ENCODE measurements at regions not wholly inside any gene's neighbourhood (a gene's known extent, or its start where the extent isn't known, plus 50 kb on each side); places are given as distances from the start of the nearest gene placed in this dataset.

- Histone ChIP-seq H3K4me2 (replicated peaks; ENCODE audit: low read depth, low read length, poor library complexity, severe bottlenecking) (no peak overlapping the region), H3K9ac (ENCODE audit: low read length) (no peak overlapping the region), H3K79me2 (ENCODE audit: control insufficient read depth, insufficient read depth, low read length) (no peaks in the 10 kb centered on the region), H3K9me3 (ENCODE audit: control extremely low read depth in 1 of 3, control insufficient read depth in 2 of 3, insufficient read depth in 1 of 3, low read length in 2 of 3) (no peaks in the 10 kb centered on the region), H2AFZ (ENCODE audit: insufficient read depth, low read depth, low read length, poor library complexity, severe bottlenecking) (no peak overlapping the region), H3K27me3 (replicated peaks in 1 of 4; ENCODE audit: control extremely low read depth in 1 of 4, control insufficient read depth in 3 of 4, insufficient read depth in 4 of 4, low read length in 3 of 4) (no peaks in the 10 kb centered on the region), H3K4me1 (ENCODE audit: control insufficient read depth in 2 of 2, insufficient read depth in 2 of 2, low read length in 2 of 2) (no peaks in the 10 kb centered on the region), H3K36me3 (replicated peaks in 1 of 2; ENCODE audit: control extremely low read depth in 1 of 2, control insufficient read depth in 1 of 2, extremely low read depth in 1 of 2, insufficient read depth in 2 of 2, low read length in 1 of 2) (no peaks in the 10 kb centered on the region), H4K20me1 (ENCODE audit: control insufficient read depth, insufficient read depth, low read length, poor library complexity, severe bottlenecking) (no peaks in the 10 kb centered on the region), H3K27ac (ENCODE audit: low read length in 2 of 2) (no peak overlapping the region), H3K4me3 (ENCODE audit: control extremely low read depth in 1 of 5, extremely low read depth in 1 of 5, insufficient read depth in 1 of 5, low read depth in 2 of 5, low read length in 4 of 5) (no peak overlapping the region)
- ATAC-seq (ENCODE audit: low read depth): no peak
- no peak for DNase-seq
- intact Hi-C loops (cut with micrococcal nuclease): no loop called here
- no CpG with 5 or more reads among the region's 4 CpGs for WGBS (ENCODE audit: insufficient coverage)
- TF ChIP-seq EZH2 (IDR thresholded peaks at IDR 0.05; ENCODE audit: borderline replicate concordance, insufficient read depth, low read depth, low read length, poor library complexity, severe bottlenecking) (no peak), CTCF (IDR thresholded peaks at IDR 0.05) (no peak)
- CTCF ChIA-PET: no interaction called here
- Mint-ChIP-seq H3K4me3 (no peak overlapping the region), H3K27ac (no peak overlapping the region), H3K9me3 (ENCODE audit: insufficient read depth) (peaks cover 3% of the 10 kb centered on the region), H3K27me3 (no peaks in the 10 kb centered on the region), H3K4me1 (no peaks in the 10 kb centered on the region)
- POLR2A ChIA-PET: no interaction called here
Measured at GRCh38 chr5:87940775-87941174, 327.9 kb downstream of the TMEM161B start.

- no peaks in the 10 kb centered on the region for H3K4me1 ChIP-seq (ENCODE audit: control insufficient read depth in 2 of 2, insufficient read depth in 2 of 2, low read length in 2 of 2)
- Mint-ChIP-seq H3K9me3 (ENCODE audit: insufficient read depth) (peaks cover 8% of the 10 kb centered on the region), H3K27ac (no peak overlapping the region), H3K4me1 (no peaks in the 10 kb centered on the region), H3K27me3 (no peaks in the 10 kb centered on the region), H3K4me3 (no peak overlapping the region)
- intact Hi-C loops (cut with micrococcal nuclease): no loop called here
- H3K27me3 ChIP-seq (replicated peaks in 1 of 4; ENCODE audit: control extremely low read depth in 1 of 4, control insufficient read depth in 3 of 4, insufficient read depth in 4 of 4, low read length in 3 of 4): no peaks in the 10 kb centered on the region
- H3K36me3 ChIP-seq (replicated peaks in 1 of 2; ENCODE audit: control extremely low read depth in 1 of 2, control insufficient read depth in 1 of 2, extremely low read depth in 1 of 2, insufficient read depth in 2 of 2, low read length in 1 of 2): no peaks in the 10 kb centered on the region
- no peak for TF ChIP-seq EZH2 (IDR thresholded peaks at IDR 0.05; ENCODE audit: borderline replicate concordance, insufficient read depth, low read depth, low read length, poor library complexity, severe bottlenecking)
- no peak for TF ChIP-seq CTCF (IDR thresholded peaks at IDR 0.05)
- no peak overlapping the region for H3K4me2 ChIP-seq (replicated peaks; ENCODE audit: low read depth, low read length, poor library complexity, severe bottlenecking)
- no peak for DNase-seq
- no peaks in the 10 kb centered on the region for H4K20me1 ChIP-seq (ENCODE audit: control insufficient read depth, insufficient read depth, low read length, poor library complexity, severe bottlenecking)
- H2AFZ ChIP-seq (ENCODE audit: insufficient read depth, low read depth, low read length, poor library complexity, severe bottlenecking): no peak overlapping the region
- no peak overlapping the region for H3K4me3 ChIP-seq (ENCODE audit: control extremely low read depth in 1 of 5, extremely low read depth in 1 of 5, insufficient read depth in 1 of 5, low read depth in 2 of 5, low read length in 4 of 5)
- ChIA-PET POLR2A (no interaction called here), CTCF (no interaction called here)
- H3K27ac ChIP-seq (ENCODE audit: low read length in 2 of 2): no peak overlapping the region
- ATAC-seq (ENCODE audit: low read depth): no peak
- no peak overlapping the region for H3K9ac ChIP-seq (ENCODE audit: low read length)
- H3K79me2 ChIP-seq (ENCODE audit: control insufficient read depth, insufficient read depth, low read length): no peaks in the 10 kb centered on the region
- no peaks in the 10 kb centered on the region for H3K9me3 ChIP-seq (ENCODE audit: control extremely low read depth in 1 of 3, control insufficient read depth in 2 of 3, insufficient read depth in 1 of 3, low read length in 2 of 3)
Measured at GRCh38 chr5:87936667-87937066, 332.0 kb downstream of the TMEM161B start.

Data from B cell (primary cell).